Activated CD8-positive, alpha-beta memory T cell treated with anti-CD3 and anti-CD28 coated beads, Interleukin-2, amount 50 U/mL, for 24 hours (primary cell): ENCODE measurements at regions not wholly inside any gene's neighbourhood (a gene's known extent, or its start where the extent isn't known, plus 50 kb on each side); places are given as distances from the start of the nearest gene placed in this dataset.
"Not testable (repeated sequence)": the region's sequence is repeated elsewhere in the genome, so short reads cannot be mapped to it uniquely, and the experiment has no call there.

Source experiments
- DNase-seq: peaks from one replicate; pipeline ENCODE4 v3.0.0-alpha.2; 2020; ENCODE audit errors: extremely low read depth

- no peak for DNase-seq
These were observed 425.6 kb upstream of the TNC start for GRCh38 chr9:115543511-115543910.

- DNase-seq = no peak
These were observed 430.8 kb upstream of the TNC start for GRCh38 chr9:115548609-115549260.

GRCh38 chr9:115551396-115551795, 433.4 kb upstream of the TNC start:
- no peak for DNase-seq

- no peak for DNase-seq
These were observed 435.3 kb upstream of the TNC start for GRCh38 chr9:115553060-115553773.

GRCh38 chr9:115556432-115556831, 438.5 kb upstream of the TNC start:
- DNase-seq = no peak

- no peak for DNase-seq
These were observed 457.2 kb upstream of the TNC start for GRCh38 chr9:115575147-115575546.

GRCh38 chr9:115585458-115585857, 467.5 kb upstream of the TNC start:
- not testable (repeated sequence) for DNase-seq

- no peak for DNase-seq
These were observed 469.4 kb upstream of the TNC start for GRCh38 chr9:115587310-115587709.

- no peak for DNase-seq
These were observed 472.1 kb upstream of the TNC start for GRCh38 chr9:115590011-115590410.

GRCh38 chr9:115591584-115591984, 473.6 kb upstream of the TNC start:
- no peak for DNase-seq

- no peak for DNase-seq
These were observed 475.7 kb upstream of the TNC start for GRCh38 chr9:115593587-115594091.

- DNase-seq = no peak
These were observed 476.6 kb upstream of the TNC start for GRCh38 chr9:115594557-115594956.

GRCh38 chr9:115596021-115596745, 478.2 kb upstream of the TNC start:
- DNase-seq = no peak

- no peak for DNase-seq
These were observed 478.8 kb upstream of the TNC start for GRCh38 chr9:115596746-115597080.

GRCh38 chr9:115597330-115597895, 479.5 kb upstream of the TNC start:
- DNase-seq = no peak

GRCh38 chr9:115598751-115599150, 480.8 kb upstream of the TNC start:
- DNase-seq = no peak

GRCh38 chr9:115599898-115600297, 481.9 kb upstream of the TNC start:
- DNase-seq = no peak

- no peak for DNase-seq
These were observed 483.5 kb upstream of the TNC start for GRCh38 chr9:115601434-115601833.

- no peak for DNase-seq
These were observed 487.0 kb upstream of the TNC start for GRCh38 chr9:115604831-115605483.

- no peak for DNase-seq
These were observed 488.9 kb upstream of the TNC start for GRCh38 chr9:115606838-115607237.

- DNase-seq = no peak
These were observed 496.5 kb upstream of the TNC start for GRCh38 chr9:115614326-115614999.
